Neural cell (in vitro differentiated cells): ENCODE measurements at regions not wholly inside any gene's neighbourhood (a gene's known extent, or its start where the extent isn't known, plus 50 kb on each side); places are given as distances from the start of the nearest gene placed in this dataset.

Source experiments
- H2AFZ ChIP-seq: fragments of 200-600, 300-800 bp; sonication (generic), shearing (Covaris generic); 2 replicates; pipeline ENCODE4 v1.6.0; 2014; ENCODE audit warnings: low read depth, mild to moderate bottlenecking, antibody characterized with exemption, low read length, moderate library complexity
- H3F3A ChIP-seq: fragments of 200-600 bp; shearing (Covaris generic); 2 replicates; pipeline ENCODE4 v1.6.1; 2016; ENCODE audit warnings: mild to moderate bottlenecking, moderate library complexity, mixed read lengths, antibody characterized with exemption, low read length; ENCODE audit not compliant: insufficient read depth, poor library complexity, severe bottlenecking
- H3K27ac ChIP-seq: fragments of 200-600, 300-800 bp; sonication (generic), shearing (Covaris generic); 2 replicates; pipeline ENCODE4 v1.5.1; 2014; ENCODE audit warnings: mild to moderate bottlenecking, low read length, moderate library complexity
- H3K27me3 ChIP-seq: fragments of 300-800, 200-600 bp; sonication (generic), shearing (Covaris generic); 2 replicates; pipeline ENCODE4 v1.6.0; 2014; ENCODE audit warnings: mild to moderate bottlenecking, low read depth, low read length, moderate library complexity; ENCODE audit not compliant: insufficient read depth
- H3K36me3 ChIP-seq: fragments of 300-800, 200-600 bp; sonication (generic), shearing (Covaris generic); 2 replicates; pipeline ENCODE4 v1.5.1; 2014; ENCODE audit warnings: mild to moderate bottlenecking, antibody characterized with exemption, low read length, moderate library complexity; ENCODE audit not compliant: insufficient read depth
- H3K4me2 ChIP-seq: fragments of 300-800, 200-600 bp; sonication (generic), shearing (Covaris generic); 2 replicates; pipeline ENCODE4 v1.6.0; 2014; ENCODE audit warnings: mild to moderate bottlenecking, low read length
- H3K4me3 ChIP-seq: fragments of 300-800, 200-600 bp; sonication (generic), shearing (Covaris generic); 2 replicates; pipeline ENCODE4 v1.5.1; 2014; ENCODE audit warnings: mild to moderate bottlenecking, low read length, moderate library complexity
- H3K79me2 ChIP-seq: fragments of 200-600 bp; shearing (Covaris generic); replicated peaks from 2 replicates; pipeline ENCODE4 v1.6.0; 2014; ENCODE audit warnings: mild to moderate bottlenecking, low read length, moderate library complexity; ENCODE audit not compliant: insufficient read depth
- H3K9ac ChIP-seq: fragments of 300-800, 200-600 bp; sonication (generic), shearing (Covaris generic); 2 replicates; pipeline ENCODE4 v1.6.1; 2016; ENCODE audit warnings: mild to moderate bottlenecking, low read length, mixed read lengths
- H3K9me2 ChIP-seq: fragments of 200-600 bp; shearing (Covaris generic); 2 replicates; pipeline ENCODE4 v1.6.1; 2016; ENCODE audit warnings: mild to moderate bottlenecking, low read length, mixed read lengths; ENCODE audit not compliant: insufficient read depth
- H3K9me3 ChIP-seq: fragments of 200-600, 300-800 bp; sonication (generic), shearing (Covaris generic); 2 replicates; pipeline ENCODE4 v1.6.1; 2016; ENCODE audit warnings: mild to moderate bottlenecking, mixed run types, low read length, moderate library complexity, mixed read lengths
- H4K20me1 ChIP-seq: fragments of 200-600 bp; shearing (Covaris generic); 2 replicates; pipeline ENCODE4 v1.6.1; 2016; ENCODE audit warnings: mild to moderate bottlenecking, mixed run types; ENCODE audit not compliant: insufficient read depth
- EP300 ChIP-seq: fragments of 450-650 bp; conservative IDR thresholded peaks from 2 replicates; pipeline ENCODE4 v1.6.1; 2014; ENCODE audit warnings: antibody characterized with exemption, mild to moderate bottlenecking, moderate library complexity; ENCODE audit not compliant: poor library complexity, severe bottlenecking
- EZH2 ChIP-seq: fragments of 200-600, 300-800 bp; shearing (Covaris generic), sonication (generic); IDR thresholded peaks from 2 replicates; pipeline ENCODE4 v1.6.1; 2014; ENCODE audit warnings: antibody characterized with exemption, low read length, borderline replicate concordance, mild to moderate bottlenecking; ENCODE audit not compliant: insufficient read depth, poor library complexity, severe bottlenecking
- MXI1 ChIP-seq: fragments of 450-650 bp; conservative IDR thresholded peaks from 2 replicates; pipeline ENCODE4 v1.6.1; 2014; ENCODE audit warnings: antibody characterized with exemption, mild to moderate bottlenecking; ENCODE audit not compliant: poor library complexity, severe bottlenecking
- POLR2AphosphoS5 ChIP-seq: IDR thresholded peaks from 2 replicates; pipeline ENCODE4 v1.6.1; 2012
- RAD21 ChIP-seq: fragments of 450-650 bp; conservative IDR thresholded peaks from 2 replicates; pipeline ENCODE4 v1.6.1; 2014; ENCODE audit warnings: antibody characterized with exemption, mild to moderate bottlenecking, moderate library complexity
- SMC3 ChIP-seq: fragments of 450-650 bp; conservative IDR thresholded peaks from 2 replicates; pipeline ENCODE4 v1.6.1; 2014; ENCODE audit warnings: antibody characterized with exemption, mild to moderate bottlenecking, moderate library complexity; ENCODE audit not compliant: poor library complexity
- TAF1 ChIP-seq: IDR thresholded peaks from 2 replicates; pipeline ENCODE4 v1.6.1; 2012; ENCODE audit warnings: low read depth
- TF ChIP-seq, protein P1 (sequence below): fragments of 450-650 bp; IDR thresholded peaks from 2 replicates; pipeline ENCODE4 v1.5.1; 2014; ENCODE audit warnings: antibody characterized with exemption, mild to moderate bottlenecking, moderate library complexity; ENCODE audit not compliant: poor library complexity, severe bottlenecking
- TF ChIP-seq, protein P2 (sequence below): IDR thresholded peaks from 2 replicates; pipeline ENCODE4 v1.6.1; 2012; ENCODE audit warnings: borderline replicate concordance

DNA sequence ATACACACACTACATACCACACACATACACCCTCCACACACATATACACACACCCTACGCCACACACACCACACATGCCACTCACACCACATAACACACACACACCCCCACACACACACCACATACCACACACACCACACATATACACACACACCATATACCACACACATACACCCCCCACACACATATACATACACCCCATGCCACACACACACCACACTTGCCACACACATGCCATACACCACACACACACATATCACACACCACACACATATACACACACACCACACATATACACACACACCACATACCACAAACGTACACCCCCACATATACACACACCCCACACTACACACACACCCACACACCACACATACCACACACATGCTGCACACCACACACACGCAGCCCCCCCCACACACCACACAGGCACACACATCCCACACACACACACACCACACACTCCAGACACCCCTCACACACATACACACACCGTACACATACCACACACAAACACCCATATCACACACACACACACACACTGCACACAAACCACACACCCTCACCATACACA is 76.7 kb upstream of the TMPRSS2 start:
- no peaks in the 10 kb centered on the region for H3F3A ChIP-seq
- no peak overlapping the region for H3K4me2 ChIP-seq
- H2AFZ ChIP-seq: no peak overlapping the region
- H3K9me2 ChIP-seq: no peaks in the 10 kb centered on the region
- no peaks in the 10 kb centered on the region for H4K20me1 ChIP-seq
- TF ChIP-seq EZH2: no peak
- TF ChIP-seq, protein P1, sequence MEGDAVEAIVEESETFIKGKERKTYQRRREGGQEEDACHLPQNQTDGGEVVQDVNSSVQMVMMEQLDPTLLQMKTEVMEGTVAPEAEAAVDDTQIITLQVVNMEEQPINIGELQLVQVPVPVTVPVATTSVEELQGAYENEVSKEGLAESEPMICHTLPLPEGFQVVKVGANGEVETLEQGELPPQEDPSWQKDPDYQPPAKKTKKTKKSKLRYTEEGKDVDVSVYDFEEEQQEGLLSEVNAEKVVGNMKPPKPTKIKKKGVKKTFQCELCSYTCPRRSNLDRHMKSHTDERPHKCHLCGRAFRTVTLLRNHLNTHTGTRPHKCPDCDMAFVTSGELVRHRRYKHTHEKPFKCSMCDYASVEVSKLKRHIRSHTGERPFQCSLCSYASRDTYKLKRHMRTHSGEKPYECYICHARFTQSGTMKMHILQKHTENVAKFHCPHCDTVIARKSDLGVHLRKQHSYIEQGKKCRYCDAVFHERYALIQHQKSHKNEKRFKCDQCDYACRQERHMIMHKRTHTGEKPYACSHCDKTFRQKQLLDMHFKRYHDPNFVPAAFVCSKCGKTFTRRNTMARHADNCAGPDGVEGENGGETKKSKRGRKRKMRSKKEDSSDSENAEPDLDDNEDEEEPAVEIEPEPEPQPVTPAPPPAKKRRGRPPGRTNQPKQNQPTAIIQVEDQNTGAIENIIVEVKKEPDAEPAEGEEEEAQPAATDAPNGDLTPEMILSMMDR: no peak
- TF ChIP-seq EP300: no peak
- TF ChIP-seq POLR2AphosphoS5: no peak
- TF ChIP-seq, protein P2, sequence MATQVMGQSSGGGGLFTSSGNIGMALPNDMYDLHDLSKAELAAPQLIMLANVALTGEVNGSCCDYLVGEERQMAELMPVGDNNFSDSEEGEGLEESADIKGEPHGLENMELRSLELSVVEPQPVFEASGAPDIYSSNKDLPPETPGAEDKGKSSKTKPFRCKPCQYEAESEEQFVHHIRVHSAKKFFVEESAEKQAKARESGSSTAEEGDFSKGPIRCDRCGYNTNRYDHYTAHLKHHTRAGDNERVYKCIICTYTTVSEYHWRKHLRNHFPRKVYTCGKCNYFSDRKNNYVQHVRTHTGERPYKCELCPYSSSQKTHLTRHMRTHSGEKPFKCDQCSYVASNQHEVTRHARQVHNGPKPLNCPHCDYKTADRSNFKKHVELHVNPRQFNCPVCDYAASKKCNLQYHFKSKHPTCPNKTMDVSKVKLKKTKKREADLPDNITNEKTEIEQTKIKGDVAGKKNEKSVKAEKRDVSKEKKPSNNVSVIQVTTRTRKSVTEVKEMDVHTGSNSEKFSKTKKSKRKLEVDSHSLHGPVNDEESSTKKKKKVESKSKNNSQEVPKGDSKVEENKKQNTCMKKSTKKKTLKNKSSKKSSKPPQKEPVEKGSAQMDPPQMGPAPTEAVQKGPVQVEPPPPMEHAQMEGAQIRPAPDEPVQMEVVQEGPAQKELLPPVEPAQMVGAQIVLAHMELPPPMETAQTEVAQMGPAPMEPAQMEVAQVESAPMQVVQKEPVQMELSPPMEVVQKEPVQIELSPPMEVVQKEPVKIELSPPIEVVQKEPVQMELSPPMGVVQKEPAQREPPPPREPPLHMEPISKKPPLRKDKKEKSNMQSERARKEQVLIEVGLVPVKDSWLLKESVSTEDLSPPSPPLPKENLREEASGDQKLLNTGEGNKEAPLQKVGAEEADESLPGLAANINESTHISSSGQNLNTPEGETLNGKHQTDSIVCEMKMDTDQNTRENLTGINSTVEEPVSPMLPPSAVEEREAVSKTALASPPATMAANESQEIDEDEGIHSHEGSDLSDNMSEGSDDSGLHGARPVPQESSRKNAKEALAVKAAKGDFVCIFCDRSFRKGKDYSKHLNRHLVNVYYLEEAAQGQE: no peak
- TF ChIP-seq SMC3: no peak
- TF ChIP-seq TAF1: no peak
- no peak for TF ChIP-seq RAD21
- TF ChIP-seq MXI1: no peak
- H3K27me3 ChIP-seq: no peaks in the 10 kb centered on the region
- H3K4me3 ChIP-seq: no peak overlapping the region
- no peaks in the 10 kb centered on the region for H3K36me3 ChIP-seq
- no peaks in the 10 kb centered on the region for H3K9me3 ChIP-seq
- no peak overlapping the region for H3K9ac ChIP-seq
- H3K79me2 ChIP-seq: no peaks in the 10 kb centered on the region
- H3K27ac ChIP-seq: no peak overlapping the region

DNA sequence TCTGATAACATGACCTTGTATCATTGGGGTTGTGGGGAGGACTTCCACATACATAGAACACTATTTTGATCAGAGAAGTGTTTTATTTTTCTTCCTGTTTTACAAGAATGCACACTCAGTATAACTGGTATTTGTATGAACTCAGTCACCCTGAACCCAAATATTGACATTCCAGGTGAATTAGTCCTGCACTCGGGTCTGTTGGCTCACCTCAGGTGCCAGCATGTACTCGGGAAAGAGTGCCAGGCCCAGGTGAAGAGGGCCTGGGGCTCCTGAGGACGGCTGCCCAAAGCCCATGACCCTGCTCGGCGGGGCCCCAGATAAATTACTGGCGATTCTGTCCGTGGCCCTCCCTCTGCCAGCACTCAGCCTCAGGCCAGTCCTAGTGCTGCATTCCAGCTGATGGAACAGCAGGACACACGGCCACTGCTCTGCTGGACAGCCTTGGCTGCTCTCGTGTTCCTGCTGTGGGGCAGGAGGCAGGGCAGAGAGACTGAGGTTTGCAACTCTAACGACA is 75.4 kb upstream of the TMPRSS2 start:
- Histone ChIP-seq H4K20me1 (no peaks in the 10 kb centered on the region), H3K9me3 (no peaks in the 10 kb centered on the region), H3F3A (no peaks in the 10 kb centered on the region), H3K79me2 (no peaks in the 10 kb centered on the region), H3K36me3 (no peaks in the 10 kb centered on the region), H3K27ac (no peak overlapping the region), H3K9me2 (no peaks in the 10 kb centered on the region), H3K27me3 (no peaks in the 10 kb centered on the region), H3K4me3 (no peak overlapping the region), H3K4me2 (no peak overlapping the region), H3K9ac (no peak overlapping the region), H2AFZ (no peak overlapping the region)
- TF ChIP-seq, protein P1: no peak
- TF ChIP-seq MXI1 (no peak), EP300 (no peak), RAD21 (no peak), TAF1 (no peak), EZH2 (no peak), SMC3 (no peak), POLR2AphosphoS5 (no peak)
- TF ChIP-seq, protein P2: no peak
